Stomach (tissue), 4 donors: ENCODE measurements at regions not wholly inside any gene's neighbourhood (a gene's known extent, or its start where the extent isn't known, plus 50 kb on each side); places are given as distances from the start of the nearest gene placed in this dataset.

Experiments used
- EP300 ChIP-seq: sonication (generic); formaldehyde crosslinking; IDR thresholded peaks from one replicate; pipeline ENCODE4 v1.6.1; 2017; ENCODE audit warnings: antibody characterized with exemption
- POLR2A ChIP-seq, 4 donors: fragments of 450-650 bp; IDR thresholded peaks; one replicate each; pipeline ENCODE4 v1.6.1; 2016; ENCODE audit warnings: antibody characterized with exemption in 4 of 4, control low read depth in 2 of 4, mild to moderate bottlenecking in 1 of 4, moderate library complexity in 1 of 4
- TF ChIP-seq, protein P1 (sequence below), 7 experiments: fragments of 450-650 bp in 4 of 7; fragments of 200-600 bp in 3 of 7; sonication (generic) in 3 of 7; IDR thresholded peaks; one replicate each; pipeline ENCODE4 v1.5.1; 2016 to 2019; ENCODE audit warnings: antibody characterized with exemption in 7 of 7, control low read depth in 2 of 7, mild to moderate bottlenecking in 1 of 7

DNA sequence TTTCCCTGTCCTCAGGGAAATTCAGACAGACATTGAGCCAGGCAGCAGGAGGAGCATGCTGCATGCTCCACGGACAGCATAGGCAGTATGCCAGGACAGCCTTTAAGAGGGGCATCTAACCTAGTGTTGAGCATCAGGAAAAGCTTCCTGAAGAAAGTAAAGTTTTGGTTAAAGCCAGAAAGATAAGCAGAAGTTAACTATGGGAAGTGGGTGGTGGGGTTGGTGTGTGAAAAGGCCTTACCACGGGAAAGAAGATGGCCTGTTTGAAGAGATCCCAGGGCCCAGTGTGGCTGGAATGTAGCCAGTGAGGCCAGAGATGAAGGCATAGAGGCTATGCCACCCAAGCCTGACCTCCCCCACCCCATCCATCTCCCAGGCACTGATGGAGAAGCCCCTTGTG is 102.4 kb upstream of the PLXNA4 start:
- TF ChIP-seq, protein P1, sequence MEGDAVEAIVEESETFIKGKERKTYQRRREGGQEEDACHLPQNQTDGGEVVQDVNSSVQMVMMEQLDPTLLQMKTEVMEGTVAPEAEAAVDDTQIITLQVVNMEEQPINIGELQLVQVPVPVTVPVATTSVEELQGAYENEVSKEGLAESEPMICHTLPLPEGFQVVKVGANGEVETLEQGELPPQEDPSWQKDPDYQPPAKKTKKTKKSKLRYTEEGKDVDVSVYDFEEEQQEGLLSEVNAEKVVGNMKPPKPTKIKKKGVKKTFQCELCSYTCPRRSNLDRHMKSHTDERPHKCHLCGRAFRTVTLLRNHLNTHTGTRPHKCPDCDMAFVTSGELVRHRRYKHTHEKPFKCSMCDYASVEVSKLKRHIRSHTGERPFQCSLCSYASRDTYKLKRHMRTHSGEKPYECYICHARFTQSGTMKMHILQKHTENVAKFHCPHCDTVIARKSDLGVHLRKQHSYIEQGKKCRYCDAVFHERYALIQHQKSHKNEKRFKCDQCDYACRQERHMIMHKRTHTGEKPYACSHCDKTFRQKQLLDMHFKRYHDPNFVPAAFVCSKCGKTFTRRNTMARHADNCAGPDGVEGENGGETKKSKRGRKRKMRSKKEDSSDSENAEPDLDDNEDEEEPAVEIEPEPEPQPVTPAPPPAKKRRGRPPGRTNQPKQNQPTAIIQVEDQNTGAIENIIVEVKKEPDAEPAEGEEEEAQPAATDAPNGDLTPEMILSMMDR (IDR thresholded peaks at IDR 0.05) = no peak
- no peak for TF ChIP-seq EP300
- TF ChIP-seq POLR2A (IDR thresholded peaks at IDR 0.05) = no peak
